OCI-LY1 (cell line): ENCODE measurements at regions not wholly inside any gene's neighbourhood (a gene's known extent, or its start where the extent isn't known, plus 50 kb on each side); places are given as distances from the start of the nearest gene placed in this dataset.

ENCODE experiments used
- EZH2 ChIP-seq: fragments of 200-600 bp; sonication (generic), shearing (Covaris generic); IDR thresholded peaks from 2 replicates; pipeline ENCODE4 v1.8.0; 2017; ENCODE audit warnings: borderline replicate concordance, mixed run types, mild to moderate bottlenecking, antibody characterized with exemption, low read length, moderate library complexity, mixed read lengths
- TF ChIP-seq, protein P1 (sequence below): fragments of 200-600 bp; sonication (generic), shearing (Covaris generic); IDR thresholded peaks from 2 replicates; pipeline ENCODE4 v1.5.1; 2017; ENCODE audit warnings: mild to moderate bottlenecking, antibody characterized with exemption, low read length, moderate library complexity, mixed read lengths

DNA sequence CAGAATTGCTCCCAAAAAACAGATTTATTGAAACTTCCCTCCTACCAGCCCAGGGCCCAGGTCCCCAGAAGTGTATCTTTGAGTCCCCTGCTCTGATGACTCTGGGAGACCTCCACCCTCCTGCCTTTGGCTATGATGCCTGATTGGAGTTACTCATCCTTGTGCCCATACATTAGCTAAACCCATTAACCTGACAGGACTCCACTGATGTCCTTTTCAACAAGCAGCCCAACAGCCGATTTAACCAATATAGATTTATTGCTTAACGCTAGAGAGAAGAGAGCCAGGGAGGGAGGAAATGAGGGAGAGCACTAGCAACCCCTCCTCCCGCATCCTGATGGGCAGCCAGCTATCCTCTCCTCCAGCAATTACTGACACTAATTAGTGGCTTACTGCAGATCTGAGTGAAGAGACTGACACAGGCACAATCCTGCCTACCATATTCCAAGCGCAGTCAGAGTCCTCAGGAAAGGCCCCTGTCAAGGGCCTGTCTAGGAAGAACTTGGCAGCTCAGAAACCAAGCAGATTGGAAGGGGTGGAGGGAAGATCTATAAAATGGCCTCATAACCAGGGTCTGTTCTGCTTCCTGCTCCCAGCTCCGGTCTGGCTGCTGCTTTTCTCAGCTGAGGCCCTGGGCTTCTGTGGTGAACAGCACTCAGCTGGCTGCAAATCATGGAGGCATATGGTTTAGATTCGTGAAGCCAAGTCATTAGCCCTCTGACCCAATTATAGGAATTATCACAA is 484.5 kb upstream of the DAB1 start:
- TF ChIP-seq, protein P1, sequence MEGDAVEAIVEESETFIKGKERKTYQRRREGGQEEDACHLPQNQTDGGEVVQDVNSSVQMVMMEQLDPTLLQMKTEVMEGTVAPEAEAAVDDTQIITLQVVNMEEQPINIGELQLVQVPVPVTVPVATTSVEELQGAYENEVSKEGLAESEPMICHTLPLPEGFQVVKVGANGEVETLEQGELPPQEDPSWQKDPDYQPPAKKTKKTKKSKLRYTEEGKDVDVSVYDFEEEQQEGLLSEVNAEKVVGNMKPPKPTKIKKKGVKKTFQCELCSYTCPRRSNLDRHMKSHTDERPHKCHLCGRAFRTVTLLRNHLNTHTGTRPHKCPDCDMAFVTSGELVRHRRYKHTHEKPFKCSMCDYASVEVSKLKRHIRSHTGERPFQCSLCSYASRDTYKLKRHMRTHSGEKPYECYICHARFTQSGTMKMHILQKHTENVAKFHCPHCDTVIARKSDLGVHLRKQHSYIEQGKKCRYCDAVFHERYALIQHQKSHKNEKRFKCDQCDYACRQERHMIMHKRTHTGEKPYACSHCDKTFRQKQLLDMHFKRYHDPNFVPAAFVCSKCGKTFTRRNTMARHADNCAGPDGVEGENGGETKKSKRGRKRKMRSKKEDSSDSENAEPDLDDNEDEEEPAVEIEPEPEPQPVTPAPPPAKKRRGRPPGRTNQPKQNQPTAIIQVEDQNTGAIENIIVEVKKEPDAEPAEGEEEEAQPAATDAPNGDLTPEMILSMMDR, result no peak
- TF ChIP-seq EZH2, result no peak
